ENCODE measurements at regions not wholly inside any gene's neighbourhood (a gene's known extent, or its start where the extent isn't known, plus 50 kb on each side); places are given as distances from the start of the nearest gene placed in this dataset.

DNA sequence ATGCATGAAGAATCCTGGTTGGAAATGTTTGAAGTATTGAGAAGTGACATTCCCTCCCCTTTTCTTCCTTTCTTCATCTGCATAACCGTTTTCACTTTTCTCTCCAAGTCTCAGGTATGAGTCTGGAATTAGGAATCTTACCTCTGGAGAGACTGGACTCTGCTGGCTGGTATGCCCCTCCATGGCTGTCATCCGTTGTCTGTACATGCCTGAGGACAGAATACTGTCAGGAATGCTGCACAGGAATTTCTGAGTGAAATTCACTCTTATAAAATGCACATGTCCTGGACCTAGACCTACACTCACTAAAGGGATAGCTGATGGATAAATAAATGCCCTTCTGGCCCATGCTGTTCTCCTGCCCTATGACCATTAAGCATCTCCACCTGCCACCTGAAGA is 179.5 kb downstream of the MSN start:
- DNase-seq, result no peak
- Histone ChIP-seq H3K27ac (ENCODE audit: low read length) (no peak overlapping the region), H4K20me1 (ENCODE audit: insufficient read depth, low read length) (no peaks in the 10 kb centered on the region), H3K27me3 (ENCODE audit: insufficient read depth, low read length, poor library complexity) (no peaks in the 10 kb centered on the region), H3K36me3 (ENCODE audit: insufficient read depth, low read length) (no peaks in the 10 kb centered on the region), H3K79me2 (ENCODE audit: insufficient read depth, low read length) (no peaks in the 10 kb centered on the region), H3K4me3 (ENCODE audit: low read depth in 1 of 2, low read length in 2 of 2) (no peak overlapping the region), H2AFZ (ENCODE audit: low read depth, low read length) (no peak overlapping the region), H3K9me3 (ENCODE audit: insufficient read depth, low read length, severe bottlenecking) (no peaks in the 10 kb centered on the region), H3K9ac (ENCODE audit: low read depth, low read length) (no peak overlapping the region), H3K4me2 (ENCODE audit: insufficient read depth, low read length) (no peak overlapping the region), H3K4me1 (ENCODE audit: insufficient read depth, low read length) (no peaks in the 10 kb centered on the region)
- TF ChIP-seq, protein P1, sequence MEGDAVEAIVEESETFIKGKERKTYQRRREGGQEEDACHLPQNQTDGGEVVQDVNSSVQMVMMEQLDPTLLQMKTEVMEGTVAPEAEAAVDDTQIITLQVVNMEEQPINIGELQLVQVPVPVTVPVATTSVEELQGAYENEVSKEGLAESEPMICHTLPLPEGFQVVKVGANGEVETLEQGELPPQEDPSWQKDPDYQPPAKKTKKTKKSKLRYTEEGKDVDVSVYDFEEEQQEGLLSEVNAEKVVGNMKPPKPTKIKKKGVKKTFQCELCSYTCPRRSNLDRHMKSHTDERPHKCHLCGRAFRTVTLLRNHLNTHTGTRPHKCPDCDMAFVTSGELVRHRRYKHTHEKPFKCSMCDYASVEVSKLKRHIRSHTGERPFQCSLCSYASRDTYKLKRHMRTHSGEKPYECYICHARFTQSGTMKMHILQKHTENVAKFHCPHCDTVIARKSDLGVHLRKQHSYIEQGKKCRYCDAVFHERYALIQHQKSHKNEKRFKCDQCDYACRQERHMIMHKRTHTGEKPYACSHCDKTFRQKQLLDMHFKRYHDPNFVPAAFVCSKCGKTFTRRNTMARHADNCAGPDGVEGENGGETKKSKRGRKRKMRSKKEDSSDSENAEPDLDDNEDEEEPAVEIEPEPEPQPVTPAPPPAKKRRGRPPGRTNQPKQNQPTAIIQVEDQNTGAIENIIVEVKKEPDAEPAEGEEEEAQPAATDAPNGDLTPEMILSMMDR (IDR thresholded peaks at IDR 0.05; ENCODE audit: borderline replicate concordance, extremely low read depth, low read length, poor library complexity, severe bottlenecking), result no peak
- TF ChIP-seq EZH2 (IDR thresholded peaks at IDR 0.05; ENCODE audit: borderline replicate concordance, low read depth, low read length, severe bottlenecking), result no peak
- no peak for ATAC-seq (ENCODE audit: insufficient read depth, low read depth)

DNA sequence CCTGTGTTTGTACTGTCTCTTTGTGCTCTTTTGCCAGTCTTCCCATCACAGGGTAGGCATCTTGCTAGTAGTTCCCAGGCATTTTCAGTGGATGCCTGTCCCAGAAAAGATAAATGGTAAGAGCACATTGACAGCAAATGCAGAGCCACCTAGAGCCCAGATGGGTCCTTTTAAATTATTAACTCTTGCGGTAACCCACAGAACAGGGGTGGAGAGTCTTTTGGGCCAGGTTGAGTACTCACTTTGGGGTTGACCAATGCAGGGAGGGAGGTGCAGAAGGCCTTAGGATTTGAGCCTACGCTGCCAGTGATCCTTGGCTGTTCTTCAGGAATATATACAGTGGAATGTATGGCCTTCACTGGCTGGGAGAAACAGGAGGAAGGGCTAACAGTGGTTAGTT is 173.8 kb downstream of the MSN start:
- Histone ChIP-seq H3K9me3 (ENCODE audit: insufficient read depth, low read length, severe bottlenecking) (no peaks in the 10 kb centered on the region), H3K79me2 (ENCODE audit: insufficient read depth, low read length) (no peaks in the 10 kb centered on the region), H3K36me3 (ENCODE audit: insufficient read depth, low read length) (no peaks in the 10 kb centered on the region), H4K20me1 (ENCODE audit: insufficient read depth, low read length) (no peaks in the 10 kb centered on the region), H3K9ac (ENCODE audit: low read depth, low read length) (no peak overlapping the region), H3K4me1 (ENCODE audit: insufficient read depth, low read length) (peaks cover 6% of the 10 kb centered on the region; the same call in 1 of the 2 replicates), H3K4me2 (ENCODE audit: insufficient read depth, low read length) (no peak overlapping the region), H3K4me3 (ENCODE audit: low read depth in 1 of 2, low read length in 2 of 2) (no peak overlapping the region), H2AFZ (ENCODE audit: low read depth, low read length) (no peak overlapping the region), H3K27ac (ENCODE audit: low read length) (no peak overlapping the region), H3K27me3 (ENCODE audit: insufficient read depth, low read length, poor library complexity) (no peaks in the 10 kb centered on the region)
- DNase-seq, result no peak
- TF ChIP-seq, protein P1 (IDR thresholded peaks at IDR 0.05; ENCODE audit: borderline replicate concordance, extremely low read depth, low read length, poor library complexity, severe bottlenecking), result no peak
- no peak for TF ChIP-seq EZH2 (IDR thresholded peaks at IDR 0.05; ENCODE audit: borderline replicate concordance, low read depth, low read length, severe bottlenecking)
- ATAC-seq (ENCODE audit: insufficient read depth, low read depth), result no peak

DNA sequence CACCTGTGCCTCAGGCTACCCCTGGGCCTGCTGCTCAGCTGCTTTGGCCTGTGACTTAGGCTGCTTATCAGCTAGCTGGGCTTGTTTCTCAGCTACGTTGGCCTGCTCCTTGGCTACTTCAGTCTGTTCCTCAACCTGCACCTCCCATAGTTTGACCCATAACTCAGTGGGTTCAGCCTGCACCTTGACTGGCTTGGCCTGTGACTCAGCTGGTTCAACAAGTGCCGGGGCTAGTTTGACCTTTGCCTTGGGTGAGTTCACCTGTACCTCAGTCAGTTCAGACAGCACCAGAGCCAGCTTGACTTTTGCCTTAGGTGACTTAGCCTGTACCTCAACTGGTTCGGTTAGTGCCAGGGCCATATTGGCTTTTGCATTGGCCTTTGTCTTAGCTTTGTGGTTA is 171.2 kb downstream of the MSN start:
- TF ChIP-seq EZH2 (IDR thresholded peaks at IDR 0.05; ENCODE audit: borderline replicate concordance, low read depth, low read length, severe bottlenecking), result no peak
- TF ChIP-seq, protein P1 (IDR thresholded peaks at IDR 0.05; ENCODE audit: borderline replicate concordance, extremely low read depth, low read length, poor library complexity, severe bottlenecking), result no peak
- no peaks in the 10 kb centered on the region for H4K20me1 ChIP-seq (ENCODE audit: insufficient read depth, low read length)

More for the DNA sequence above, 171.2 kb downstream of the MSN start:
- Histone ChIP-seq H3K9ac (ENCODE audit: low read depth, low read length) (no peak overlapping the region), H3K9me3 (ENCODE audit: insufficient read depth, low read length, severe bottlenecking) (no peaks in the 10 kb centered on the region), H3K27ac (ENCODE audit: low read length) (no peak overlapping the region), H3K4me2 (ENCODE audit: insufficient read depth, low read length) (no peak overlapping the region), H3K4me3 (ENCODE audit: low read depth in 1 of 2, low read length in 2 of 2) (no peak overlapping the region), H3K4me1 (ENCODE audit: insufficient read depth, low read length) (peaks cover 6% of the 10 kb centered on the region; the same call in 1 of the 2 replicates), H3K36me3 (ENCODE audit: insufficient read depth, low read length) (no peaks in the 10 kb centered on the region), H3K79me2 (ENCODE audit: insufficient read depth, low read length) (no peaks in the 10 kb centered on the region), H2AFZ (ENCODE audit: low read depth, low read length) (no peak overlapping the region), H3K27me3 (ENCODE audit: insufficient read depth, low read length, poor library complexity) (no peaks in the 10 kb centered on the region)
- DNase-seq, result no peak
- ATAC-seq (ENCODE audit: insufficient read depth, low read depth), result no peak
